Ovary (tissue), 7 donors: ENCODE measurements at regions not wholly inside any gene's neighbourhood (a gene's known extent, or its start where the extent isn't known, plus 50 kb on each side); places are given as distances from the start of the nearest gene placed in this dataset.

Experiments
- DNase-seq, 5 donors: peaks; one replicate each; pipeline ENCODE4 v3.0.0-alpha.2; 2019 to 2020
- H3K27ac ChIP-seq, 2 donors: fragments of 200-600 bp; one replicate each; pipeline versions ENCODE4 v1.5.1 to v1.8.0; 2019 to 2022
- H3K27me3 ChIP-seq: fragments of 200-600 bp; one replicate; pipeline ENCODE4 v1.8.0; 2022
- H3K36me3 ChIP-seq: fragments of 200-600 bp; sonication (generic); one replicate; pipeline ENCODE4 v1.5.1; 2019
- H3K4me1 ChIP-seq: one replicate; pipeline ENCODE4 v1.8.1; 2013; ENCODE audit warnings: mild to moderate bottlenecking, moderate library complexity; ENCODE audit not compliant: insufficient read depth
- H3K4me3 ChIP-seq: fragments of 200-600 bp; sonication (generic); one replicate; pipeline ENCODE4 v1.5.1; 2017
- H3K9me3 ChIP-seq, 2 donors: fragments of 200-600 bp in 1 of 2; sonication (generic) in 1 of 2; one replicate each; pipeline versions ENCODE4 v1.5.1 to v1.8.1; 2013 to 2019; ENCODE audit warnings: mild to moderate bottlenecking in 1 of 2, moderate library complexity in 1 of 2
- EP300 ChIP-seq: sonication (generic); formaldehyde crosslinking; IDR thresholded peaks from one replicate; pipeline ENCODE4 v1.6.1; 2017; ENCODE audit warnings: antibody characterized with exemption
- POLR2A ChIP-seq: fragments of 450-650 bp; IDR thresholded peaks from one replicate; pipeline ENCODE4 v1.6.1; 2017; ENCODE audit warnings: antibody characterized with exemption, mild to moderate bottlenecking, moderate library complexity
- WGBS, 3 donors: extraction: QIAGEN DNeasy Blood & Tissue Kit in 1 of 3; methylation state at CpG; one replicate each; pipeline versions ENCODE4 v1.1.5 to v1.1.7; 2013 to 2017; 5-methylcytosine and 5-hydroxymethylcytosine counted together
- intact Hi-C, 4 donors: fragments of 100-400 bp; cut with DNase I; formaldehyde crosslinking; loops; one replicate each; pipeline versions ENCODE4 v1.11.0 to v1.15.1; 2022 to 2023
- TF ChIP-seq, protein P1 (sequence below), 3 donors: fragments of 450-650 bp in 2 of 3; fragments of 200-600 bp in 1 of 3; IDR thresholded peaks; one replicate each; pipeline versions ENCODE4 v1.5.1 to v1.8.0; 2016 to 2022; ENCODE audit warnings: antibody characterized with exemption in 3 of 3, mild to moderate bottlenecking in 1 of 3
- donor health status: DM: no; HTN: no; CAD: no; lungs with moderate emphysema.
- donor health status: DM: no; HTN: no; CAD: no.
- donor health status: Bipolar disorder and iron deficiency.
- donor health status: DM: no; HTN: no; CAD: no.
- donor health status: DM: yes; HTN: yes; CAD: no.

DNA sequence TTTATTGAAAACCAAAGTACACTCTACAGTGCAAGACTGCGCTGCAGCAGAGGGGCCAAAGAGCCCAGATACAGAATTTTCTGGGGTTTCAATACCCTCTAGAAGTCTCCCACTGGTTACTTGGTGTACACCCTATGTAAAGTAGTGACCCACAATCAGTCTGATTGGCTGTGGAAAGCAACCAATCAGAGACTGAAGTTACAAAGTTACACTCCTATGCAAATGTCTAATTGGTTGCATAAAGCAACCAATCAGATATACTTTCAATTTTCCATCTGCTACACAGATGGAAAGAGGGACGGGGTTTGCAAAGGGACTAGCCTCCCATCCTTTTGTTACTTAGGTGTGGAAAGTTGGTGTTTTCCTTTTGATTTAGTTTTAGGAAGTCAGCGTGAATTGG is 198.9 kb upstream of the SH3BP4 start:
- 85 to 95% (median 94%) methylated on average over 3 of the region's 3 CpGs for WGBS, 3 donors
- Histone ChIP-seq H3K36me3 (no peaks in the 10 kb centered on the region), H3K27ac (no peak overlapping the region), H3K4me3 (no peak overlapping the region), H3K4me1 (no peaks in the 10 kb centered on the region), H3K9me3 (no peaks in the 10 kb centered on the region), H3K27me3 (no peaks in the 10 kb centered on the region)
- intact Hi-C loops: no loop called here
- TF ChIP-seq EP300 (no peak), POLR2A (no peak)
- TF ChIP-seq, protein P1, sequence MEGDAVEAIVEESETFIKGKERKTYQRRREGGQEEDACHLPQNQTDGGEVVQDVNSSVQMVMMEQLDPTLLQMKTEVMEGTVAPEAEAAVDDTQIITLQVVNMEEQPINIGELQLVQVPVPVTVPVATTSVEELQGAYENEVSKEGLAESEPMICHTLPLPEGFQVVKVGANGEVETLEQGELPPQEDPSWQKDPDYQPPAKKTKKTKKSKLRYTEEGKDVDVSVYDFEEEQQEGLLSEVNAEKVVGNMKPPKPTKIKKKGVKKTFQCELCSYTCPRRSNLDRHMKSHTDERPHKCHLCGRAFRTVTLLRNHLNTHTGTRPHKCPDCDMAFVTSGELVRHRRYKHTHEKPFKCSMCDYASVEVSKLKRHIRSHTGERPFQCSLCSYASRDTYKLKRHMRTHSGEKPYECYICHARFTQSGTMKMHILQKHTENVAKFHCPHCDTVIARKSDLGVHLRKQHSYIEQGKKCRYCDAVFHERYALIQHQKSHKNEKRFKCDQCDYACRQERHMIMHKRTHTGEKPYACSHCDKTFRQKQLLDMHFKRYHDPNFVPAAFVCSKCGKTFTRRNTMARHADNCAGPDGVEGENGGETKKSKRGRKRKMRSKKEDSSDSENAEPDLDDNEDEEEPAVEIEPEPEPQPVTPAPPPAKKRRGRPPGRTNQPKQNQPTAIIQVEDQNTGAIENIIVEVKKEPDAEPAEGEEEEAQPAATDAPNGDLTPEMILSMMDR (IDR thresholded peaks at IDR 0.05): no peak
- no peak for DNase-seq

DNA sequence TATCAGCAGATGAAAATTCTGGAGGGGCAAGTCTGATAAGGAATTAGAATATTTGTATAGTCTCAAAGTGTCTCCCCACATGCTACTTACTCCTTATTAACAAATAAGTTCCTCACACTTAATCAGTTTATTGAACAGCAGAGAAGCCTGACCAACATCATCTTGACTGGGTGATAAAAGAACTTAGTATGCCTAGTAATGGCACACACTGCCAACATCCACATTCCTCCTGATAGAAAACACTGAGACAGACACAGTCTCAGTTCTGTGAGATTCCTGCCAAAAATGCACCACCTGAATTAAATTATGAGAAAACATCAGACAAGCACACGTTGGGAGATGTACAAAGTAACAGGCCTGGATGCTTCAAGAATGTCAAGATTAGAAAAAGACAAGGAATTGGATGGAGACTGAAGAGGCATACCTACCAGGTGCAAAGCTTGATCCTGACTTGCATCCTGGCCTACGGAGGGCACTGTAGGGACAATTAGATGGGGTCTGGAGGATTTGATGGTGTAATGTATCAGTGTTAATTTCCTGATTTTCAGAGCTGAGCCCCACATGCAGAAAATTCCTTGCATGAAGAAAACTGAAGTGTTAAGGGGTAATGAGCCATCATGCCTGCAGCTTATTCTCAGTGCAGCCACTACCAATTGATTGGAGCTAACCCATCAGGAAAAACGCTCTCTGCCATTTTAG is 200.4 kb upstream of the SH3BP4 start:
- intact Hi-C loops: no loop called here
- WGBS, 3 donors: 60 to 69% (median 68%) methylated on average over 3 of the region's 3 CpGs

DNA sequence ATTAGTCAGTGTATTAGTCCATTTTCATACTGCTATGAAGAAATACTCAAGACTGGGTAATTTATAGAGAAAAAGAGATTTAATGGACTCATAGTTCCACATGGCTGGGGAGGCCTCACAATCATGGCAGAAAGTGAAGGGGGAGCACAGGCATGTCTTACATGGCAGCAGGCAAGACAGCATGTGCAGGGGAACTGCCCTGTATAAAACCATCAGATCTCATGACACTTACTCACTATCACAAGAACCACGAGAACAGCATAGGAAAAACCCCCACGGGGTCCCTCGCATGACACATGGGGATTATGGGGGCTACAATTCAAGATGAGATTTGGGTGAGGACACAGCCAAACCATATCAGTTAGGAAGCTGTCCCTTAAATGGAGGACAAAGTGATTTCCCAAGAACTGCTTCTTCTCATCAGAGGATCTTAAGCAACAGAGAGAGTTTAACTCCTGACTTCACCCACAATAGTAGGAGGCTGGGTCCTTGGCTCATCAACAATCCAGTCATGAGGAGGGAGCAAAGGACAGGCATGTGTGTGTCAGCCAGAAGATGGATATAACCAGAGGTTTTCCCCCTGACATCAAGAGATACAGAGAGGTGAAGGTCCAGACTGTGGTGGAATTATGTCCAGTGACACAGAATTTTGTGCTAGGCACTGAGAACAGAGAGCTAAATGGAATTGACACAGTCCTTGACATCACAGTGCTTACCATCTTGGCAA is 203.8 kb upstream of the SH3BP4 start:
- Histone ChIP-seq H3K36me3 (no peaks in the 10 kb centered on the region), H3K27me3 (no peaks in the 10 kb centered on the region), H3K4me3 (no peak overlapping the region), H3K27ac (no peak overlapping the region), H3K4me1 (no peaks in the 10 kb centered on the region), H3K9me3 (no peaks in the 10 kb centered on the region)
- no peak for DNase-seq
- TF ChIP-seq, protein P1 (IDR thresholded peaks at IDR 0.05): no peak
- TF ChIP-seq POLR2A: no peak
- no peak for TF ChIP-seq EP300
- intact Hi-C loops: no loop called here
- 76 to 92% (median 82%) methylated on average over 3 of the region's 3 CpGs for WGBS, 3 donors

More for the DNA sequence above, 200.4 kb upstream of the SH3BP4 start:
- H3K27ac ChIP-seq: no peak overlapping the region
- TF ChIP-seq EP300: no peak
- no peak for TF ChIP-seq POLR2A
- TF ChIP-seq, protein P1 (IDR thresholded peaks at IDR 0.05): no peak
- DNase-seq: no peak
- no peaks in the 10 kb centered on the region for H3K36me3 ChIP-seq
- H3K27me3 ChIP-seq: no peaks in the 10 kb centered on the region
- no peak overlapping the region for H3K4me3 ChIP-seq
- H3K4me1 ChIP-seq: no peaks in the 10 kb centered on the region
- H3K9me3 ChIP-seq: no peaks in the 10 kb centered on the region

DNA sequence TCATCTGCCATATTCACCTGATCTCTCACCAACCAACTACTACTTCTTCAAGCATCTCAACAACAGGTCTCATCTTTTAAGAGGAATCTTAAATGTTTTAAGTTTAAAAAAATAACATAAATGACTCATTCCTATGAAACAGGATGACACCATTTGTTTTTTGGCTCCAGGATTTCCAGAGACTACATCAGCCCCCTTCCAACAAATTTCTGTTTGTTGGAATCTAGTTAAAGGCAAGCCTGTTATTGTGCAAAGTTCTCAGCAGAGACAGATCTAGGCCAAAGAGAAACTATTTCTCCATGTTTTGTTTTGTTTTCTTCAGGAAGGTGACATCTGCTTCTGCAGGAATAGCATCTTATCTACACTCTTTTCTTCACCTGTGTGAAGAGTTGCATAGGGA is 204.8 kb upstream of the SH3BP4 start:
- H3K27me3 ChIP-seq: no peaks in the 10 kb centered on the region
- no peaks in the 10 kb centered on the region for H3K4me1 ChIP-seq
- no peak overlapping the region for H3K27ac ChIP-seq
- DNase-seq: no peak
- intact Hi-C loops: no loop called here
- TF ChIP-seq EP300 (no peak), POLR2A (no peak)
- TF ChIP-seq, protein P1 (IDR thresholded peaks at IDR 0.05): no peak
- no peaks in the 10 kb centered on the region for H3K9me3 ChIP-seq
- H3K36me3 ChIP-seq: no peaks in the 10 kb centered on the region
- H3K4me3 ChIP-seq: no peak overlapping the region
